Ishikawa (cell line): ENCODE measurements at regions not wholly inside any gene's neighbourhood (a gene's known extent, or its start where the extent isn't known, plus 50 kb on each side); places are given as distances from the start of the nearest gene placed in this dataset.

Experiments
- EGR1 ChIP-seq: IDR thresholded peaks from 2 replicates; pipeline ENCODE4 v1.6.1; 2012
- FOXM1 ChIP-seq: IDR thresholded peaks from 2 replicates; pipeline ENCODE4 v1.6.1; 2012; ENCODE audit warnings: low read depth, borderline replicate concordance
- MAX ChIP-seq: IDR thresholded peaks from 2 replicates; pipeline ENCODE4 v1.6.1; 2012
- RAD21 ChIP-seq: IDR thresholded peaks from 2 replicates; pipeline ENCODE4 v1.6.1; 2012; ENCODE audit warnings: low read depth
- TAF1 ChIP-seq: IDR thresholded peaks from 2 replicates; pipeline ENCODE4 v1.6.1; 2012; ENCODE audit warnings: low read depth, mild to moderate bottlenecking
- USF1 ChIP-seq: IDR thresholded peaks from 2 replicates; pipeline ENCODE4 v1.6.1; 2012
- YY1 ChIP-seq: IDR thresholded peaks from 2 replicates; pipeline ENCODE4 v1.6.1; 2012; ENCODE audit warnings: low read depth

GRCh38 chr5:8538821-8539220 lies 669.9 kb downstream of the MTRR start:
- TF ChIP-seq RAD21 (no peak), TAF1 (no peak), MAX (no peak), YY1 (no peak), USF1 (no peak), FOXM1 (no peak), EGR1 (no peak)
